ENCODE measurements at regions not wholly inside any gene's neighbourhood (a gene's known extent, or its start where the extent isn't known, plus 50 kb on each side); places are given as distances from the start of the nearest gene placed in this dataset.

GRCh38 chr1:103416681-103417286, 108.7 kb upstream of the RNPC3 start:
- H3K4me1 ChIP-seq, result no peaks in the 10 kb centered on the region
- peaks cover 0 to 4% (median 0%) of the 10 kb centered on the region in 8 donors for H3K9me3 ChIP-seq
- no peaks in the 10 kb centered on the region for H3K27me3 ChIP-seq (replicated peaks in 1 of 7)
- DNase-seq, result no peak
- WGBS, 5 donors, result 8 to 50% (median 41%) methylated on average over 1 of the region's 1 CpG
- intact Hi-C loops (cut with DNase I; ENCODE audit: low total_unique reads), result no loop called here
- H3K27ac ChIP-seq, result no peak overlapping the region
- no peak overlapping the region for H3K4me3 ChIP-seq
- TF ChIP-seq POLR2AphosphoS5 (IDR thresholded peaks at IDR 0.05) (no peak), CTCF (IDR thresholded peaks at IDR 0.05 in 8 of 11, conservative IDR thresholded peaks at IDR 0.05 in 3 of 11) (no peak), POLR2A (IDR thresholded peaks at IDR 0.05) (no peak)
- H3K36me3 ChIP-seq, result no peaks in the 10 kb centered on the region

- no peak overlapping the region for H3K4me3 ChIP-seq
- intact Hi-C loops (cut with DNase I; ENCODE audit: low total_unique reads), result no loop called here
- H3K27me3 ChIP-seq (replicated peaks in 1 of 7), result no peaks in the 10 kb centered on the region
- H3K36me3 ChIP-seq, result no peaks in the 10 kb centered on the region
- TF ChIP-seq POLR2A (IDR thresholded peaks at IDR 0.05), result no peak
- no peak for TF ChIP-seq POLR2AphosphoS5 (IDR thresholded peaks at IDR 0.05)
- no peak for TF ChIP-seq CTCF (IDR thresholded peaks at IDR 0.05 in 8 of 11, conservative IDR thresholded peaks at IDR 0.05 in 3 of 11)
- 22 to 47% (median 35%) methylated on average over 1 of the region's 1 CpG for WGBS, 5 donors
- no peak overlapping the region for H3K27ac ChIP-seq
- H3K9me3 ChIP-seq, result peaks cover 0 to 30% (median 21%) of the 10 kb centered on the region in 8 donors
- DNase-seq, result no peak
- no peaks in the 10 kb centered on the region for H3K4me1 ChIP-seq
Observed at GRCh38 chr1:103387898-103388297, 137.6 kb upstream of the RNPC3 start.

- H3K36me3 ChIP-seq, result no peaks in the 10 kb centered on the region
- no peak for DNase-seq
- WGBS, 5 donors, result 80 to 92% (median 82%) methylated on average over 3 of the region's 3 CpGs
- intact Hi-C loops (cut with DNase I; ENCODE audit: low total_unique reads), result no loop called here
- H3K4me1 ChIP-seq, result no peaks in the 10 kb centered on the region
- H3K27ac ChIP-seq, result no peak overlapping the region
- H3K27me3 ChIP-seq (replicated peaks in 1 of 7), result no peaks in the 10 kb centered on the region
- no peak overlapping the region for H3K4me3 ChIP-seq
- TF ChIP-seq POLR2AphosphoS5 (IDR thresholded peaks at IDR 0.05), result no peak
- TF ChIP-seq CTCF (IDR thresholded peaks at IDR 0.05 in 8 of 11, conservative IDR thresholded peaks at IDR 0.05 in 3 of 11), result no peak
- TF ChIP-seq POLR2A (IDR thresholded peaks at IDR 0.05), result no peak
- peaks cover 0 to 16% (median 4%) of the 10 kb centered on the region in 8 donors for H3K9me3 ChIP-seq
Observed at GRCh38 chr1:103373991-103374390, 151.5 kb upstream of the RNPC3 start.

GRCh38 chr1:103372866-103373265, 152.6 kb upstream of the RNPC3 start:
- no peaks in the 10 kb centered on the region for H3K36me3 ChIP-seq
- no peak overlapping the region for H3K27ac ChIP-seq
- H3K27me3 ChIP-seq (replicated peaks in 1 of 7), result no peaks in the 10 kb centered on the region
- H3K4me3 ChIP-seq, result no peak overlapping the region
- intact Hi-C loops (cut with DNase I; ENCODE audit: low total_unique reads), result no loop called here
- DNase-seq, result no peak
- no peaks in the 10 kb centered on the region for H3K4me1 ChIP-seq
- no peak for TF ChIP-seq POLR2A (IDR thresholded peaks at IDR 0.05)
- no peak for TF ChIP-seq CTCF (IDR thresholded peaks at IDR 0.05 in 8 of 11, conservative IDR thresholded peaks at IDR 0.05 in 3 of 11)
- no peak for TF ChIP-seq POLR2AphosphoS5 (IDR thresholded peaks at IDR 0.05)
- peaks cover 0 to 13% (median 4%) of the 10 kb centered on the region in 8 donors for H3K9me3 ChIP-seq
